AG04449 (cell line): ENCODE measurements at regions not wholly inside any gene's neighbourhood (a gene's known extent, or its start where the extent isn't known, plus 50 kb on each side); places are given as distances from the start of the nearest gene placed in this dataset.

ENCODE experiments used
- CTCF ChIA-PET: fragments of 350-600 bp; formaldehyde crosslinking; extraction: SDS; loops from one replicate; lab custom pipeline; 2021; ENCODE audit warnings: antibody characterized with exemption; lab: Yijun Ruan, JAX
- POLR2A ChIA-PET: fragments of 400-600, 350-600 bp; formaldehyde crosslinking; extraction: SDS; loops from one replicate; lab custom pipeline; 2020; ENCODE audit warnings: antibody characterized with exemption, inconsistent platforms; lab: Yijun Ruan, JAX
- DNase-seq: peaks from one replicate; pipeline ENCODE4 v3.0.0-alpha.2; 2010; ENCODE audit warnings: low read depth, low spot score
- H3K4me3 ChIP-seq: 2 replicates; pipeline ENCODE4 v1.5.1; 2011; ENCODE audit warnings: low read depth, mild to moderate bottlenecking, control low read depth, low read length
- CTCF ChIP-seq: IDR thresholded peaks from one replicate; pipeline ENCODE4 v1.5.1; 2011; ENCODE audit warnings: mild to moderate bottlenecking, moderate library complexity, low read length, control low read depth, inconsistent platforms; ENCODE audit not compliant: insufficient read depth; ENCODE audit errors: missing control alignments

- DNase-seq: no peak
- CTCF ChIA-PET: no interaction called here
- H3K4me3 ChIP-seq: no peak overlapping the region
- POLR2A ChIA-PET: no interaction called here
- no peak for TF ChIP-seq CTCF
Measured at GRCh38 chr12:61915420-61915819, 344.8 kb upstream of the USP15 start.

- ChIA-PET CTCF (no interaction called here), POLR2A (no interaction called here)
- no peak for TF ChIP-seq CTCF
- no peak overlapping the region for H3K4me3 ChIP-seq
- no peak for DNase-seq
Measured at GRCh38 chr12:61916831-61917230, 343.4 kb upstream of the USP15 start.

- no peak for TF ChIP-seq CTCF
Measured at GRCh38 chr12:61919686-61920085, 340.5 kb upstream of the USP15 start.

GRCh38 chr12:61920230-61920629 lies 340.0 kb upstream of the USP15 start:
- H3K4me3 ChIP-seq: no peak overlapping the region
- DNase-seq: no peak
- POLR2A ChIA-PET: no interaction called here
- no peak for TF ChIP-seq CTCF
- CTCF ChIA-PET: no interaction called here

More at GRCh38 chr12:61919686-61920085, 340.5 kb upstream of the USP15 start:
- no peak overlapping the region for H3K4me3 ChIP-seq
- POLR2A ChIA-PET: no interaction called here
- DNase-seq: no peak
- CTCF ChIA-PET: no interaction called here

- no peak for DNase-seq
- POLR2A ChIA-PET: no interaction called here
Measured at GRCh38 chr12:61923152-61923551, 337.1 kb upstream of the USP15 start.

GRCh38 chr12:61934564-61934963 lies 325.6 kb upstream of the USP15 start:
- no peak overlapping the region for H3K4me3 ChIP-seq
- TF ChIP-seq CTCF: no peak
- ChIA-PET CTCF (no interaction called here), POLR2A (no interaction called here)
- DNase-seq: no peak

More at GRCh38 chr12:61923152-61923551, 337.1 kb upstream of the USP15 start:
- no peak overlapping the region for H3K4me3 ChIP-seq
- no peak for TF ChIP-seq CTCF
- CTCF ChIA-PET: no interaction called here
